ENCODE measurements at regions not wholly inside any gene's neighbourhood (a gene's known extent, or its start where the extent isn't known, plus 50 kb on each side); places are given as distances from the start of the nearest gene placed in this dataset.

DNA sequence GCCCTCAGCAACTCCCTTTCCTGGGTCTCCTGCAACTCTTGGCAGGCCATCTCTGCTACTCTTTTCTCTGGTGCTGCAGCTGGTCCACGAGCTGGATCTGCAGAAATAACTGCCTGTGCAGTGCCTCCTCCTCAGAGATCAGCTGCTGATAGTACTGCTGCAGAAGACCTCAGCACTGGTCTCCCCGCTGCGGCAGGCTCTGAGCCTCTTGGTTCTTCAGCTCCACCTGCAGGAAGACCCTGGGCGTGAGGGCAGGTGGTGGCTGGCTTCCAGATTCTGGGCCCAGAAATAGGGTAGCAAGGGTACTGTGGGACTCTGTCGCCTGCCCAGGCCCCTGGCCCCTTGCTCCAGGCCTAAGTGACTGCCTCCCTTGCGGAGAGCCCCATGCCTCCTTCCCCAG, 79.7 kb upstream of the C2CD4B start:
- TF ChIP-seq, protein P1, sequence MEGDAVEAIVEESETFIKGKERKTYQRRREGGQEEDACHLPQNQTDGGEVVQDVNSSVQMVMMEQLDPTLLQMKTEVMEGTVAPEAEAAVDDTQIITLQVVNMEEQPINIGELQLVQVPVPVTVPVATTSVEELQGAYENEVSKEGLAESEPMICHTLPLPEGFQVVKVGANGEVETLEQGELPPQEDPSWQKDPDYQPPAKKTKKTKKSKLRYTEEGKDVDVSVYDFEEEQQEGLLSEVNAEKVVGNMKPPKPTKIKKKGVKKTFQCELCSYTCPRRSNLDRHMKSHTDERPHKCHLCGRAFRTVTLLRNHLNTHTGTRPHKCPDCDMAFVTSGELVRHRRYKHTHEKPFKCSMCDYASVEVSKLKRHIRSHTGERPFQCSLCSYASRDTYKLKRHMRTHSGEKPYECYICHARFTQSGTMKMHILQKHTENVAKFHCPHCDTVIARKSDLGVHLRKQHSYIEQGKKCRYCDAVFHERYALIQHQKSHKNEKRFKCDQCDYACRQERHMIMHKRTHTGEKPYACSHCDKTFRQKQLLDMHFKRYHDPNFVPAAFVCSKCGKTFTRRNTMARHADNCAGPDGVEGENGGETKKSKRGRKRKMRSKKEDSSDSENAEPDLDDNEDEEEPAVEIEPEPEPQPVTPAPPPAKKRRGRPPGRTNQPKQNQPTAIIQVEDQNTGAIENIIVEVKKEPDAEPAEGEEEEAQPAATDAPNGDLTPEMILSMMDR (IDR thresholded peaks at IDR 0.05; ENCODE audit: insufficient read depth, low read length), result no peak
- TF ChIP-seq, protein P2, sequence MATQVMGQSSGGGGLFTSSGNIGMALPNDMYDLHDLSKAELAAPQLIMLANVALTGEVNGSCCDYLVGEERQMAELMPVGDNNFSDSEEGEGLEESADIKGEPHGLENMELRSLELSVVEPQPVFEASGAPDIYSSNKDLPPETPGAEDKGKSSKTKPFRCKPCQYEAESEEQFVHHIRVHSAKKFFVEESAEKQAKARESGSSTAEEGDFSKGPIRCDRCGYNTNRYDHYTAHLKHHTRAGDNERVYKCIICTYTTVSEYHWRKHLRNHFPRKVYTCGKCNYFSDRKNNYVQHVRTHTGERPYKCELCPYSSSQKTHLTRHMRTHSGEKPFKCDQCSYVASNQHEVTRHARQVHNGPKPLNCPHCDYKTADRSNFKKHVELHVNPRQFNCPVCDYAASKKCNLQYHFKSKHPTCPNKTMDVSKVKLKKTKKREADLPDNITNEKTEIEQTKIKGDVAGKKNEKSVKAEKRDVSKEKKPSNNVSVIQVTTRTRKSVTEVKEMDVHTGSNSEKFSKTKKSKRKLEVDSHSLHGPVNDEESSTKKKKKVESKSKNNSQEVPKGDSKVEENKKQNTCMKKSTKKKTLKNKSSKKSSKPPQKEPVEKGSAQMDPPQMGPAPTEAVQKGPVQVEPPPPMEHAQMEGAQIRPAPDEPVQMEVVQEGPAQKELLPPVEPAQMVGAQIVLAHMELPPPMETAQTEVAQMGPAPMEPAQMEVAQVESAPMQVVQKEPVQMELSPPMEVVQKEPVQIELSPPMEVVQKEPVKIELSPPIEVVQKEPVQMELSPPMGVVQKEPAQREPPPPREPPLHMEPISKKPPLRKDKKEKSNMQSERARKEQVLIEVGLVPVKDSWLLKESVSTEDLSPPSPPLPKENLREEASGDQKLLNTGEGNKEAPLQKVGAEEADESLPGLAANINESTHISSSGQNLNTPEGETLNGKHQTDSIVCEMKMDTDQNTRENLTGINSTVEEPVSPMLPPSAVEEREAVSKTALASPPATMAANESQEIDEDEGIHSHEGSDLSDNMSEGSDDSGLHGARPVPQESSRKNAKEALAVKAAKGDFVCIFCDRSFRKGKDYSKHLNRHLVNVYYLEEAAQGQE (IDR thresholded peaks at IDR 0.05; ENCODE audit: insufficient replicate concordance, low read depth), result no peak
- TF ChIP-seq POLR2AphosphoS5 (IDR thresholded peaks at IDR 0.05; ENCODE audit: low read depth), result no peak
- no peak for TF ChIP-seq GABPA (IDR thresholded peaks at IDR 0.05; ENCODE audit: low read depth)
- TF ChIP-seq SPI1 (IDR thresholded peaks at IDR 0.05; ENCODE audit: borderline replicate concordance, low read depth), result no peak
